HG03175 (cell line): ENCODE measurements at regions not wholly inside any gene's neighbourhood (a gene's known extent, or its start where the extent isn't known, plus 50 kb on each side); places are given as distances from the start of the nearest gene placed in this dataset.
A peak's percentile ranks its signal among the peaks of the same experiment; 100 is the strongest.
"Not testable (repeated sequence)": the region's sequence is repeated elsewhere in the genome, so short reads cannot be mapped to it uniquely, and the experiment has no call there.

Experiments used
- ATAC-seq: cut with Tn5 transposase; IDR thresholded peaks from one replicate; pipeline ENCODE4 v1.9.1; 2021; ENCODE audit warnings: mild to moderate bottlenecking, moderate library complexity; ENCODE audit not compliant: unreplicated experiment

- no peak for ATAC-seq
Measured at GRCh38 chr6:12474167-12475140, 184.3 kb downstream of the EDN1 start.

- no peak for ATAC-seq
Measured at GRCh38 chr6:12476484-12476883, 186.3 kb downstream of the EDN1 start.

DNA sequence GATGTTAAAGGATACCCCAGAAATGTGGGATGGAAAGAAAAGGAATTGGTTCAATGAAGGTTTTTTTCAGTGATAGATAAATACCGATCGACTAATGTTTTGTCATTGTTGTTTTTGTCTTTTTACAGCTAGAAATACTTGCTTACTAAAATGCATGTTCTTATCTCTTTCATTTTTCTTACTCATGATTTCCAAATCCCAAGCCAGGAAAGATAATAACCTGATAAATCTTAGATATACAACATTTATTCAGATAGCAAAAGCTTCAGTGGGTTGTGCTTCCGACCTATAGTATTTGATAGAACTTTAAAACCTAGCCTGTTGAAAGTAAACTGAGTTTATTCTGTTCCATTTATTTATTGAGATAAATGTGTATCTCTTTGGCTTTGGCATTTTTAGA lies 187.5 kb downstream of the EDN1 start:
- no peak for ATAC-seq

DNA sequence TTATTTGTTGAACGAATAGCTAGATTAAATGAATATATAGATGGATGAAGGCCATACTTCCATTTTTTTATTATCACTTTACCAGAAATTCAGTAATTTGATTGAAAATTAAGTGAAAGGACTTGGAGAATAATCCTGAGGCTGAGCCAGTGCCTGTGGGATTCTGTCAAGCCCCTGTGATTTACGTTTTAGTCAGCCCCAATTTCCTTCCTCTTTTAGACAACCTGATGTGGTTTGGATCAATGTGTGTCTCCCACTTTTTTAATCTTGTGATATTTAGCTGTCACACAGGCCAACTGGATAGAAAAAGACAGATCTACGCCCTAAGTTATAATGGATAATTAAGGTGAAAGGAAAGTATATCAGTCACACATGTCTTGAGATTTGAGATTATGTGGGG lies 188.8 kb downstream of the EDN1 start:
- no peak for ATAC-seq

DNA sequence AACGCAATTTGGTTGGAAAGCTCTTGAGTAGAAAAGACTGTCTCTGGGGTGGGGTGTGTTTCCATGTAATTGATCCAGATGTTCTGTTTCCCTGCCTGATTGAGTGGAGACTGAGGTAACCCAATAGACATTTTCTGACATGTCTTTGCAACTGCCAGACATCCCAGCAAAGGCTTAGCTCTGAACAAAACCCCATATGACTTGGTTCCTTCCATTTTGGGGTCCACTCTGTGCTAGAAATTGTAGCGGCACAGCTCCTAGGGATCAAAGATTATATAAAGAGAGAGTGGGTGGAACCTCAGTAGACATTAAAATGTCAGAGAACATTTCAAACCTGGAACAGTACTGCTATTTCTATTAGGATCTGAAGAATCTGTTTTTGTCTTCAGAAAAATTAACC lies 189.3 kb downstream of the EDN1 start:
- no peak for ATAC-seq

GRCh38 chr6:12479881-12480280 lies 189.7 kb downstream of the EDN1 start:
- ATAC-seq: no peak

GRCh38 chr6:12480379-12480778 lies 190.2 kb downstream of the EDN1 start:
- ATAC-seq: no peak

GRCh38 chr6:12481292-12481691 lies 191.1 kb downstream of the EDN1 start:
- ATAC-seq: no peak

DNA sequence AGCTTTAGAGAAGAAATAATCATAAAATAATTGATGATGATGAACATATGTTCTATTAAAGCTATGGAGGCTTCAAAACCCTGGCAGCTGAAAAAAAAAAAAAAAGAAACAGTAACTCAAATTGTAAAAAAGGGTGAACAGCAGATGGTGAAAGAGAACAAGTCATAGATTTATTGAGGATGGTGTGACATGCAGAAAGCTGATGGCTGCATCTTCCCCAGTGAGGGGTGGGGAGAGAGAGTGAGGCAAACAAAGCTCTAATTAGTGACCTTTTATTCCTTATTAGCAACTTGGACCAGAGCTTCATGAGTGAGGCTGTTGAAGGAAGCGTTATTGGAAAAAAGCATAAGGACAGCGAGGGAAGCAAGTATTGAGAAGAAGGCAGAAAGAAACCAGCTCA lies 191.7 kb downstream of the EDN1 start:
- no peak for ATAC-seq

DNA sequence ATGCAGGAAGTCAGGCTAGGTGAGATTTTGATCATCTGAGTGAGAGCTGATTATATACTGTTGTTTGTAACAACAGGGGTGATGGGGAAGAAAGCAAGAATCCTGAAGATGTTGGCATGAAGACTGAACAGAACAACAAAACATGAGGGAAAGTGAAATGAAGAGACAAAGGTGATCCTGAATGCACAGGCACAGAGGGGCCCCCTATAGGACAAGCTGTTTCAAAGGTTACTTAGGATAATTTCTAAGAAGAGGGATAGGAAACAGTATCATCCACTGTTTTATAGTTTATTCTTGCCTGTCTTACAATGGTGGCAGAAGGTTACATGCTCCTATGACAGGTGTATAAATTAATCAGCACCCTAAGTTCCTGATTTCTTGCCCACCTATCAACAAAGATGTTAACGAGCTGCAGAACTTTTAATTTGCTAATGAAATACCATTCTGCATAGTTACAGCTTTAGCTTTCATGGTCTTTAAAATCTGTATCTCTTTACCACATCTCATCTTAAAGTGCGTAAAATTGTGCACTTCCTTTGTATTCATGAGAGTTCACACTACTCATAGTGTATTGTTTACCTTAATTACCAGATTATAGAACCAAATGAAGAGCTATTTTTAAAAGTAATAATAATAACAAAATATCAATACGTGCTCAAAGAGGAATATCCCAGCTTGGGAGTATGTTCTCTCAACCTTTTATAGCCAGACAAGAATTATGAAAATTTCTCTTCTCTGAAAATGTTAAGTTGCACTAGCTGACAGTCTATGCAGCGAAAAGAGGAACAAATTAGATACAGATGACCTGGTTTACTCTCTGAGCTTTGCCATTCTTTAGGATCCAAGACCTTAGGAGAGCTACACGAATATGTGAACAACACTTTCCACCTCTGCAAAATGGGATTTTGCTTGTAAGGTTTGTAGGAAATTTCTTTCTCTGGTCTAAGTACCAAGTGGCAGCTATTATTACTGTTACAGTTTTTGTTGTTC lies 192.5 kb downstream of the EDN1 start:
- no peak for ATAC-seq

GRCh38 chr6:12483712-12484111 lies 193.6 kb downstream of the EDN1 start:
- ATAC-seq: peak; percentile 74

GRCh38 chr6:12484519-12484918 lies 194.4 kb downstream of the EDN1 start:
- ATAC-seq: no peak

GRCh38 chr6:12485226-12485764 lies 195.1 kb downstream of the EDN1 start:
- no peak for ATAC-seq

- no peak for ATAC-seq
Measured at GRCh38 chr6:12485837-12486236, 195.7 kb downstream of the EDN1 start.

DNA sequence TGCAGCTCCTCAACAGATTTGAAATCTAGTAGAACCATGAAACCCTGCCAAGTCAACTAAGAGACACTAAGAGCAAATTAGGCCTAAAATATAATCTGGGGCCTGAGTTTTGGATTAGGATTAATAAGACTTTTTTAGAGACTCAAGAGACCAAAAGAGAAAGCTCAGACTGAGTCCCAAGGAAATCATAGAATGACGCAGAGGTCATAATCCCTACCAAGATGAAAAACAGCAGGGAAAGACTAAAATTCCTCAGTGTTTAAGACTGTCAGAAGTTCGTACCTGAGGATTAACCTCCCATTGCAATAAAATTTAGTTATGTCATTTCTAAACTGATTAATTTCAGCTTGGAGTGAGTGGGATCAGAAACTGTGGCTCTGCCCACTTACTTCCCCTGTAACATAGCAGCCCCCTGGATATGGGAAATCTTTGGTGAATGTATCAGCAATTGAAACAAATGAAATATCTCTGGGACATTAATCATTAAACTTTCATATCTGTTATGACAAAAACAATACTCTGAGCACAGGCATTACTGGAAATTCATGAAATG lies 200.3 kb downstream of the EDN1 start:
- ATAC-seq: no peak

DNA sequence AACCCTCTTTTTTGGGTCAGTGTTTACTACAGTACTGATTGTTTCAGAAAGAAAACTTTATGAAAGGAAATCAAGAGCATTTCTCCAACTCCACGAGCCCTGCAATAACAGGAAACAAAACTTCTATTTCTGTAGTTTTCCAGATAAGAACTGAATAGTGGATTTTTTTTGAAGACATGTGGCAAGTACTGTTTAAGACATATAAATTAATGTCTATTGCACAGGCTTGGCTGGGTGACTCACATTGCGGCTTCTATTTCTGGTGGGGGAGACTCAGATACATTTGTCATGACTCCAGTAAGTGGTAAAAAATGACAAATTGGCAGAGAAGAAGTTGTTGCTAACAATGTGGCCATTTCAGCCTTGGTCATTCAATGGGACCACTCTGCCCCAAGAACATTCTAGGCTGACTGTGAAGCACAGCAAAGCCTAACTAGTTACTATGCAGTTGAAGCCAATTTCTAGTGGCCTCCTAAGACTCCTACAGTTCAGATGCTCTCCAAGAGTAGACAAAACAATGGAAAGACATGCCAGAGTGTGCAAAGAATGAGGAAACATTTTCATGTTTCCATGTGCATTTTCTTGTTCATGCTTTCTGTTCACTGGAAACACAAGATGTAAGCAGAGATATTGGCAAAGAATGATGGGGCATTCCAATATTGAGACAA lies 200.9 kb downstream of the EDN1 start:
- no peak for ATAC-seq

GRCh38 chr6:12492929-12493328 lies 202.8 kb downstream of the EDN1 start:
- not testable (repeated sequence) for ATAC-seq

DNA sequence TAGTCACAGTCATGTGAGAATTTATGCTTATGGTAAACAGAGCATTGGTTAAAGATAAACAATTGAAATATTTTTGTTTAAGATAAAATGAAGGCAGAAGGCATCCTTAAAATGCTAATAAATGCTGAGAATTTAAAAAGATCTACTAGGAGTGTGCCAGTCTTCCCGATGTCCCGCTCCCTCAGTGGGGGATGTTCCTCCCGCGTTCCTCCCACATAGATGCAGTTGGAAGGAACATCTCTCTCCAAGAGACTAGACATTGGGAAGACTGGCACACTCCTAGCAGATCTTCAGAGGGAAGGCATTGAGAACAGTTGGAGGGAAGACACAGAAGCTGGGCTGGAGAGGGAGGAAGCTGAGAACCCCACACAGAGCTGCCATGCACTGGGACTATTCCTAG lies 203.3 kb downstream of the EDN1 start:
- no peak for ATAC-seq

DNA sequence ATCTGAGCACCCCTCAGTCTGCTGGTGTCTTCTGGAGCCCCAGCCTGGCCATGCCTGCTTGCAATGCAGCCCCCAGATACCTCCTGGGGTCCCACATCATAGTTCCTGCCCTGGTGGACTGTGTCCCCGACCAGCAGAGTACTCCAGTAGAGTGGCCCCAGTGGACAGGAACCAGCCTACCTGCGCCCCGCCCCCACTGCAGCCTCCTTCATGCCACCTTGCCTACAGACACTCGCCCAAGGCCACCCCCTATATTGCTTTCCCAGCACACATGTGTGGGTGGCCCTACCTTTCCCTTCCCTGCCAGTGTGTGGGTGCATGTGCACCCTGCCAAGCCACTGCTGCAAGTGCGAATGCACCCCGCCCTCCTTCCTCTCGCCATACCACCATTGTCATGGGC lies 204.0 kb downstream of the EDN1 start:
- no peak for ATAC-seq

DNA sequence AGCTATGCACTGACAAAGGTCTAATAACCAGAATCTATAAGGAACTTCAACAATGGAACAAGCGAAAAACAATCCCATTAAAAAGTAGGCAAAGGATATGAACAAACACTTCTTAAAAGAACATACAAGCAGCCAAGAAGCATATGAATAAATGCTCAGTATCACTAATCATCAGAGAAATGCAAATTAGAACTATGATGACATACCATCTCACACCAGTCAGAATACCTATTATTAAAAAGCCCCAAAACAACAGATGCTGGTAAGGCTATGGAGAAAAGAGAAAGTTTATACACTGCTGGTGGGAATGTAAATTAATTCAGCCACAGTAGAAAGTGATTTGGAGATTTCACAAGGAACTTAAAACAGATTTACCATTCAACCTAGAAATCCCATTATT lies 211.8 kb downstream of the EDN1 start:
- ATAC-seq: no peak
